HL-60 (cell line): ENCODE measurements at regions not wholly inside any gene's neighbourhood (a gene's known extent, or its start where the extent isn't known, plus 50 kb on each side); places are given as distances from the start of the nearest gene placed in this dataset.

Experiments used
- DNase-seq, 2 experiments: peaks; one replicate each; pipeline ENCODE4 v3.0.0-alpha.2; 2010 to 2020; ENCODE audit warnings: low read depth in 1 of 2, low spot score in 1 of 2
- H3K27ac ChIP-seq: fragments of 250-450 bp; sonication (Bioruptor Pico); replicated peaks from 2 replicates; pipeline ENCODE4 v1.5.1; 2020; ENCODE audit warnings: mild to moderate bottlenecking, moderate library complexity
- H3K27me3 ChIP-seq: fragments of 250-450 bp; sonication (Bioruptor Pico); 2 replicates; pipeline ENCODE4 v1.5.1; 2021; ENCODE audit warnings: mild to moderate bottlenecking, moderate library complexity; ENCODE audit not compliant: insufficient read depth, poor library complexity, severe bottlenecking
- H3K4me3 ChIP-seq: replicated peaks from 2 replicates; pipeline ENCODE4 v1.5.1; 2011; ENCODE audit warnings: mild to moderate bottlenecking, control low read depth, low read length; ENCODE audit not compliant: insufficient read depth
- CTCF ChIP-seq: IDR thresholded peaks from one replicate; pipeline ENCODE4 v1.5.1; 2011; ENCODE audit warnings: low read length, control low read depth, inconsistent platforms; ENCODE audit not compliant: insufficient read depth
- GABPA ChIP-seq: IDR thresholded peaks from 2 replicates; pipeline ENCODE4 v1.6.1; 2012; ENCODE audit warnings: low read depth
- POLR2AphosphoS5 ChIP-seq: IDR thresholded peaks from 2 replicates; pipeline ENCODE4 v1.6.1; 2012; ENCODE audit warnings: low read depth
- SPI1 ChIP-seq: IDR thresholded peaks from 2 replicates; pipeline ENCODE4 v1.6.1; 2012; ENCODE audit warnings: low read depth, mild to moderate bottlenecking, borderline replicate concordance
- TF ChIP-seq, protein P1 (sequence below): IDR thresholded peaks from 2 replicates; pipeline ENCODE4 v1.6.1; 2012; ENCODE audit warnings: low read depth; ENCODE audit not compliant: insufficient replicate concordance

- no peak for DNase-seq
- Histone ChIP-seq H3K27me3 (no peaks in the 10 kb centered on the region), H3K27ac (no peak overlapping the region), H3K4me3 (no peak overlapping the region)
- TF ChIP-seq GABPA = no peak
Measured at GRCh38 chr14:103199124-103199523, 75.9 kb downstream of the TNFAIP2 start.

DNA sequence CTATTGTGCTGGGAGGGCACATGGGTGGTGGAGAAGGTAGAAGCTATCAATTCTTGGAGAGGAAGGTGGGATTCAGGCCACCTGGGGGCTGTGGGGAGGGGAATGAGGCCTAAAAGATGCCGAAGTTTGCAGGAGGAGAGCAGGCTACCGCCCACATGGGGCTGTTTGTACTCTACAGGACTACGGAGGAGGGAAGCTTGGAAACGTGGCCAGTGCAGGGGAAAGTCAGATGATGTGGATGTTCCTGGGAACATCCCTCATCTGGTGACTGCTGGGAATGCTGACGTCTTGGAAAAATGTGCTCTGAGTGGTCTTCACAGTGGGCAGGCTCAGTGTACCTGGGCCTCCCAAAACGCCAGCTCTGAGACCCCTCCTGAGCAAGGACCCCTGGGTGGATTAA lies 78.5 kb downstream of the TNFAIP2 start:
- Histone ChIP-seq H3K27ac (no peak overlapping the region), H3K27me3 (no peaks in the 10 kb centered on the region), H3K4me3 (no peak overlapping the region)
- DNase-seq = no peak
- TF ChIP-seq, protein P1, sequence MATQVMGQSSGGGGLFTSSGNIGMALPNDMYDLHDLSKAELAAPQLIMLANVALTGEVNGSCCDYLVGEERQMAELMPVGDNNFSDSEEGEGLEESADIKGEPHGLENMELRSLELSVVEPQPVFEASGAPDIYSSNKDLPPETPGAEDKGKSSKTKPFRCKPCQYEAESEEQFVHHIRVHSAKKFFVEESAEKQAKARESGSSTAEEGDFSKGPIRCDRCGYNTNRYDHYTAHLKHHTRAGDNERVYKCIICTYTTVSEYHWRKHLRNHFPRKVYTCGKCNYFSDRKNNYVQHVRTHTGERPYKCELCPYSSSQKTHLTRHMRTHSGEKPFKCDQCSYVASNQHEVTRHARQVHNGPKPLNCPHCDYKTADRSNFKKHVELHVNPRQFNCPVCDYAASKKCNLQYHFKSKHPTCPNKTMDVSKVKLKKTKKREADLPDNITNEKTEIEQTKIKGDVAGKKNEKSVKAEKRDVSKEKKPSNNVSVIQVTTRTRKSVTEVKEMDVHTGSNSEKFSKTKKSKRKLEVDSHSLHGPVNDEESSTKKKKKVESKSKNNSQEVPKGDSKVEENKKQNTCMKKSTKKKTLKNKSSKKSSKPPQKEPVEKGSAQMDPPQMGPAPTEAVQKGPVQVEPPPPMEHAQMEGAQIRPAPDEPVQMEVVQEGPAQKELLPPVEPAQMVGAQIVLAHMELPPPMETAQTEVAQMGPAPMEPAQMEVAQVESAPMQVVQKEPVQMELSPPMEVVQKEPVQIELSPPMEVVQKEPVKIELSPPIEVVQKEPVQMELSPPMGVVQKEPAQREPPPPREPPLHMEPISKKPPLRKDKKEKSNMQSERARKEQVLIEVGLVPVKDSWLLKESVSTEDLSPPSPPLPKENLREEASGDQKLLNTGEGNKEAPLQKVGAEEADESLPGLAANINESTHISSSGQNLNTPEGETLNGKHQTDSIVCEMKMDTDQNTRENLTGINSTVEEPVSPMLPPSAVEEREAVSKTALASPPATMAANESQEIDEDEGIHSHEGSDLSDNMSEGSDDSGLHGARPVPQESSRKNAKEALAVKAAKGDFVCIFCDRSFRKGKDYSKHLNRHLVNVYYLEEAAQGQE = no peak
- TF ChIP-seq CTCF = no peak

DNA sequence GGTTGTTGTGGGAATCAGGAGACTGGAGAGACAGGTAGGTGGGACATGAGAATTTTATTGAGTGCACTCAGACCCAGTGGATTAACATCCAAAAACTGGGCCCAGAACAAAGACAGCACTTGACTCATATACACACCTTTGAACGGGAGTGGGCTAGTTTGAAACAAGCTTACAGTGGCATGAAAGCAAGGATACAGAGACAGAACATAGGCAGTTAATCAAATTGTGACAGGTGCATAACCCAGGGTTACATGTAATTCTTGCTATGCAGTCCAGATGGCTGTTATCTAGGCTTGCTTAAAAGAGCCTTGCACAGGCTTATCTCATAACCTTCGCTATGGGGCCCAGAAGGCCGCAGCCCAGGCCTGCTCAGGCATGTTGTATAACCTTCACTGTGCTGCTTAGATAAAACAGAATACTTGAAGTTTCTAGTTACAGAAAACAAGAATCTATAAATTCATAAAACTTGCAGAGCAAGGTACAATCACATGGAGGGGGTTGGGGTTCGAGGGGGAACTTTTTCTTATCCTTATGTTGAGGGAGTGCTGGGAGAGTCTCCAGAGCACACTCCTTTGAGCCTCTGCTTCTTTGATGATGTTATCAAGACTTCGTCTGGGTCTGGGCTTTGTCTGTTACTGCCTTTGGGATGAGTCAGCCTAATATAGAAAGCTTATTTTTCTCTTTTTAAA lies 81.7 kb downstream of the TNFAIP2 start:
- no peak overlapping the region for H3K27ac ChIP-seq
- no peak for TF ChIP-seq POLR2AphosphoS5
- TF ChIP-seq, protein P1 = no peak
- no peak for TF ChIP-seq GABPA
- TF ChIP-seq CTCF = no peak
- no peak for TF ChIP-seq SPI1
- no peaks in the 10 kb centered on the region for H3K27me3 ChIP-seq
- DNase-seq = no peak
- no peak overlapping the region for H3K4me3 ChIP-seq

GRCh38 chr14:103205541-103205906 lies 82.3 kb downstream of the TNFAIP2 start:
- Histone ChIP-seq H3K27ac (no peak overlapping the region), H3K27me3 (no peaks in the 10 kb centered on the region), H3K4me3 (no peak overlapping the region)
- TF ChIP-seq, protein P1 = no peak
- no peak for TF ChIP-seq CTCF
- TF ChIP-seq GABPA = no peak
- TF ChIP-seq SPI1 = no peak
- TF ChIP-seq POLR2AphosphoS5 = no peak
- DNase-seq = no peak
